A549 (cell line): ENCODE measurements at regions not wholly inside any gene's neighbourhood (a gene's known extent, or its start where the extent isn't known, plus 50 kb on each side); places are given as distances from the start of the nearest gene placed in this dataset.

Experiments
- ATAC-seq, 2 experiments: fragments of 200-7000 bp in 1 of 2; fragments of >200 bp in 1 of 2; cut with Nextera tagmentation in 1 of 2; cut with Tn5 transposase in 1 of 2; 3 replicates each; pipeline versions ENCODE4 v1.8.0 to v1.9.1; 2018 to 2020; ENCODE audit warnings: mild to moderate bottlenecking in 1 of 2, moderate library complexity in 1 of 2
- CTCF ChIA-PET: fragments of 300-600 bp; sonication (Branson Sonifier 250); formaldehyde crosslinking; extraction: SDS; loops from one replicate; lab custom pipeline; 2021; ENCODE audit warnings: antibody characterized with exemption, inconsistent platforms; lab: Yijun Ruan, JAX
- POLR2A ChIA-PET: fragments of 350-600 bp; formaldehyde crosslinking; extraction: SDS; loops from one replicate; lab custom pipeline; 2021; ENCODE audit warnings: antibody characterized with exemption, inconsistent platforms; lab: Yijun Ruan, JAX
- DNase-seq, 2 experiments: peaks; one replicate each; pipeline versions ENCODE4 v3.0.0 to v3.0.0-alpha.2; 2011 to 2016; ENCODE audit warnings: low read depth in 1 of 2, low spot score in 1 of 2
- FAIRE-seq: peaks from 2 replicates; lab custom pipeline; 2011; peaks lifted over from hg19 to GRCh38; lab: Jason Lieb, UNC
- H3K27ac ChIP-seq, 2 experiments: fragments of >200 bp; sonication (Bioruptor Twin); formaldehyde crosslinking; 3 replicates each; pipeline ENCODE4 v1.5.1; 2016 to 2017
- H3K4me1 ChIP-seq: fragments of >200 bp; sonication (Bioruptor Twin); formaldehyde crosslinking; 3 replicates; pipeline ENCODE4 v1.6.1; 2016
- H3K4me2 ChIP-seq: fragments of >200 bp; sonication (Bioruptor Twin); formaldehyde crosslinking; 3 replicates; pipeline ENCODE4 v1.6.1; 2016
- H3K4me3 ChIP-seq: fragments of >200 bp; sonication (Bioruptor Twin); formaldehyde crosslinking; 3 replicates; pipeline ENCODE4 v1.5.1; 2016
- H3K9me3 ChIP-seq: fragments of >200 bp; sonication (Bioruptor Twin); formaldehyde crosslinking; 3 replicates; pipeline ENCODE4 v1.6.1; 2016
- BCL3 ChIP-seq: fragments of >200 bp; sonication (Bioruptor Twin); formaldehyde crosslinking; IDR thresholded peaks from 3 replicates; pipeline ENCODE4 v1.6.1; 2016
- BHLHE40 ChIP-seq: IDR thresholded peaks from 2 replicates; pipeline ENCODE4 v1.6.1; 2012; ENCODE audit warnings: low read depth, low read length, inconsistent platforms
- CBX2 ChIP-seq: fragments of 200-600 bp; sonication (generic); IDR thresholded peaks from 2 replicates; pipeline ENCODE4 v1.6.1; 2016; ENCODE audit warnings: low read depth, mild to moderate bottlenecking, borderline replicate concordance
- CBX8 ChIP-seq: fragments of 200-600 bp; sonication (generic); IDR thresholded peaks from 2 replicates; pipeline ENCODE4 v1.6.1; 2016
- CHD2 ChIP-seq: fragments of 150-350 bp; IDR thresholded peaks from 2 replicates; pipeline ENCODE4 v1.6.1; 2014; ENCODE audit warnings: low read length; ENCODE audit not compliant: partially characterized antibody
- ELK1 ChIP-seq: fragments of 150-350 bp; IDR thresholded peaks from 2 replicates; pipeline ENCODE4 v1.6.1; 2014; ENCODE audit warnings: low read depth, mild to moderate bottlenecking, low read length
- EP300 ChIP-seq, 2 experiments: fragments of >200 bp; sonication (Bioruptor Twin); formaldehyde crosslinking; IDR thresholded peaks; 2 replicates in 1 of 2; 3 replicates in 1 of 2; pipeline ENCODE4 v1.6.1; 2016 to 2017
- ESRRA ChIP-seq: fragments of 150-350 bp; IDR thresholded peaks from 2 replicates; pipeline ENCODE4 v1.6.1; 2014; ENCODE audit warnings: mild to moderate bottlenecking, low read length, borderline replicate concordance
- FOSB ChIP-seq: fragments of 250-450 bp; sonication (Bioruptor Pico); IDR thresholded peaks from 2 replicates; pipeline ENCODE4 v1.5.0; 2020; ENCODE audit warnings: mild to moderate bottlenecking, moderate library complexity
- FOSL2 ChIP-seq, 2 experiments: fragments of 450-650 bp in 1 of 2; fragments of >200 bp in 1 of 2; sonication (Bioruptor Twin) in 1 of 2; formaldehyde crosslinking; IDR thresholded peaks; 2 replicates each; pipeline versions ENCODE4 v1.5.0 to v1.6.1; 2016 to 2020; ENCODE audit warnings: mild to moderate bottlenecking in 1 of 2, moderate library complexity in 1 of 2
- HEYL ChIP-seq: fragments of 250-450 bp; sonication (Bioruptor Pico); IDR thresholded peaks from 2 replicates; pipeline ENCODE4 v1.8.0; 2021; ENCODE audit warnings: mild to moderate bottlenecking, moderate library complexity
- HOXA7 ChIP-seq: fragments of 250-450 bp; sonication (Bioruptor Pico); IDR thresholded peaks from 2 replicates; pipeline ENCODE4 v1.5.0; 2020; ENCODE audit warnings: mild to moderate bottlenecking, moderate library complexity
- HOXB13 ChIP-seq: fragments of 250-450 bp; sonication (Bioruptor Pico); IDR thresholded peaks from 2 replicates; pipeline ENCODE4 v1.5.0; 2020; ENCODE audit warnings: low read depth, mild to moderate bottlenecking, moderate library complexity
- HOXB5 ChIP-seq: fragments of 250-450 bp; sonication (Bioruptor Pico); IDR thresholded peaks from 2 replicates; pipeline ENCODE4 v1.5.0; 2020; ENCODE audit warnings: mild to moderate bottlenecking, moderate library complexity
- JUN ChIP-seq, 2 experiments: fragments of >200 bp; sonication (Bioruptor Twin); formaldehyde crosslinking; IDR thresholded peaks; 2 replicates in 1 of 2; 3 replicates in 1 of 2; pipeline ENCODE4 v1.6.1; 2016 to 2017
- JUNB ChIP-seq: fragments of >200 bp; sonication (Bioruptor Twin); formaldehyde crosslinking; IDR thresholded peaks from 2 replicates; pipeline ENCODE4 v1.6.1; 2016
- KDM1A ChIP-seq: fragments of 200-600 bp; sonication (generic); IDR thresholded peaks from 2 replicates; pipeline ENCODE4 v1.6.1; 2016; ENCODE audit warnings: low read depth, mild to moderate bottlenecking
- KDM5A ChIP-seq: fragments of 200-600 bp; sonication (generic); IDR thresholded peaks from 2 replicates; pipeline ENCODE4 v1.6.1; 2016; ENCODE audit warnings: antibody characterized with exemption, mild to moderate bottlenecking
- MAFK ChIP-seq: fragments of 450-650 bp; IDR thresholded peaks from 2 replicates; pipeline ENCODE4 v1.6.1; 2014; ENCODE audit not compliant: partially characterized antibody
- MAZ ChIP-seq: fragments of 150-350 bp; IDR thresholded peaks from 2 replicates; pipeline ENCODE4 v1.6.1; 2014; ENCODE audit warnings: antibody characterized with exemption, low read depth, low read length, borderline replicate concordance
- NFE2L2 ChIP-seq: fragments of 150-350 bp; conservative IDR thresholded peaks from 2 replicates; pipeline ENCODE4 v1.6.1; 2014; ENCODE audit warnings: low read length
- NPAS2 ChIP-seq: fragments of 250-450 bp; sonication (Bioruptor Pico); IDR thresholded peaks from 2 replicates; pipeline ENCODE4 v1.8.0; 2022; ENCODE audit warnings: mild to moderate bottlenecking, moderate library complexity, borderline replicate concordance
- NR3C1 ChIP-seq: fragments of >200 bp; sonication (Bioruptor Twin); formaldehyde crosslinking; IDR thresholded peaks from 3 replicates; pipeline ENCODE4 v1.6.1; 2017
- RAD21 ChIP-seq, 2 experiments: fragments of >200 bp in 1 of 2; sonication (Bioruptor Twin) in 1 of 2; formaldehyde crosslinking in 1 of 2; IDR thresholded peaks in 1 of 2; conservative IDR thresholded peaks in 1 of 2; 2 replicates in 1 of 2; 3 replicates in 1 of 2; pipeline ENCODE4 v1.6.1; 2012 to 2018; ENCODE audit warnings: inconsistent platforms in 1 of 2
- RARB ChIP-seq: fragments of 250-450 bp; sonication (Bioruptor Pico); IDR thresholded peaks from 2 replicates; pipeline ENCODE4 v1.8.0; 2021; ENCODE audit warnings: mild to moderate bottlenecking, moderate library complexity
- RCOR1 ChIP-seq: fragments of 150-350 bp; IDR thresholded peaks from 2 replicates; pipeline ENCODE4 v1.6.1; 2014; ENCODE audit warnings: antibody characterized with exemption, low read length, low read depth
- RNF2 ChIP-seq: fragments of 200-600 bp; sonication (generic); IDR thresholded peaks from 2 replicates; pipeline ENCODE4 v1.6.1; 2016; ENCODE audit warnings: low read depth, mild to moderate bottlenecking, antibody characterized with exemption, moderate library complexity, borderline replicate concordance
- SREBF2 ChIP-seq: fragments of 450-650 bp; IDR thresholded peaks from 2 replicates; pipeline ENCODE4 v1.6.1; 2014; ENCODE audit warnings: mild to moderate bottlenecking, moderate library complexity
- TFCP2L1 ChIP-seq: fragments of 250-450 bp; sonication (Bioruptor Pico); IDR thresholded peaks from 2 replicates; pipeline ENCODE4 v1.5.0; 2021; ENCODE audit warnings: mild to moderate bottlenecking
- TP53 ChIP-seq: fragments of 250-450 bp; sonication (Bioruptor Pico); IDR thresholded peaks from 2 replicates; pipeline ENCODE4 v1.5.0; 2021; ENCODE audit warnings: mild to moderate bottlenecking, moderate library complexity
- ZSCAN20 ChIP-seq: fragments of 250-450 bp; sonication (Bioruptor Pico); IDR thresholded peaks from 2 replicates; pipeline ENCODE4 v1.8.0; 2022; ENCODE audit warnings: mild to moderate bottlenecking, moderate library complexity
- WGBS: methylation state at CpG from one replicate; pipeline ENCODE4 v1.1.6; 2017; ENCODE audit errors: missing lambda C conversion rate; 5-methylcytosine and 5-hydroxymethylcytosine counted together

- Histone ChIP-seq H3K27ac (no peak overlapping the region), H3K9me3 (no peaks in the 10 kb centered on the region), H3K4me1 (no peaks in the 10 kb centered on the region), H3K4me2 (no peak overlapping the region), H3K4me3 (no peak overlapping the region)
- no peak for ATAC-seq
- TF ChIP-seq FOSL2 (IDR thresholded peaks at IDR 0.05) (no peak), FOSL2 (CRISPR knock-in tag; IDR thresholded peaks at IDR 0.05) (no peak), NR3C1 (no peak), CBX8 (no peak), JUNB (no peak), ZSCAN20 (no peak), HOXB13 (CRISPR knock-in tag) (no peak), ELK1 (no peak)
- 17% methylated on average over 3 of the region's 3 CpGs for WGBS
- ChIA-PET POLR2A (no interaction called here), CTCF (no interaction called here)
- FAIRE-seq, result no peak
- no peak for DNase-seq
Measured at GRCh38 chr4:165631208-165631894, 241.7 kb upstream of the TLL1 start.

GRCh38 chr4:165631912-165632311 is 241.1 kb upstream of the TLL1 start:
- no peak overlapping the region for H3K4me3 ChIP-seq
- DNase-seq (no peak), ATAC-seq (no peak), FAIRE-seq (no peak)
- TF ChIP-seq KDM5A, result no peak
- no peak for TF ChIP-seq TFCP2L1 (CRISPR knock-in tag)
- no peak for TF ChIP-seq CBX2
- TF ChIP-seq BHLHE40, result no peak
- POLR2A ChIA-PET, result no interaction called here
- H3K9me3 ChIP-seq, result no peaks in the 10 kb centered on the region
- no peak overlapping the region for H3K27ac ChIP-seq
- no peak overlapping the region for H3K4me2 ChIP-seq
- WGBS, result 64% methylated on average over 3 of the region's 3 CpGs
- CTCF ChIA-PET, result no interaction called here
- no peaks in the 10 kb centered on the region for H3K4me1 ChIP-seq

- Histone ChIP-seq H3K27ac (no peak overlapping the region), H3K4me1 (no peaks in the 10 kb centered on the region), H3K4me2 (no peak overlapping the region), H3K9me3 (no peaks in the 10 kb centered on the region), H3K4me3 (no peak overlapping the region)
- ChIA-PET POLR2A (no interaction called here), CTCF (no interaction called here)
- FAIRE-seq (no peak), ATAC-seq (no peak), DNase-seq (no peak)
- TF ChIP-seq CHD2, result no peak
- TF ChIP-seq SREBF2, result no peak
- no peak for TF ChIP-seq HOXA7 (CRISPR knock-in tag)
- no peak for TF ChIP-seq NPAS2
- no peak for TF ChIP-seq ESRRA
- TF ChIP-seq JUNB, result no peak
- no peak for TF ChIP-seq BCL3
- TF ChIP-seq KDM5A, result no peak
- no peak for TF ChIP-seq RAD21 (conservative IDR thresholded peaks at IDR 0.05 in 1 of 2, IDR thresholded peaks at IDR 0.05 in 1 of 2)
- no peak for TF ChIP-seq MAZ
- TF ChIP-seq NFE2L2, result no peak
- TF ChIP-seq EP300 (IDR thresholded peaks at IDR 0.05), result no peak
Measured at GRCh38 chr4:165634766-165635165, 238.3 kb upstream of the TLL1 start.

- Histone ChIP-seq H3K4me3 (no peak overlapping the region), H3K9me3 (no peaks in the 10 kb centered on the region), H3K4me2 (no peak overlapping the region), H3K4me1 (no peaks in the 10 kb centered on the region), H3K27ac (no peak overlapping the region)
- DNase-seq (no peak), FAIRE-seq (no peak), ATAC-seq (no peak)
- CTCF ChIA-PET, result no interaction called here
- 40% methylated on average over 1 of the region's 1 CpG for WGBS
- POLR2A ChIA-PET, result no interaction called here
- TF ChIP-seq BCL3 (no peak), FOSB (no peak), JUN (IDR thresholded peaks at IDR 0.05) (no peak), MAFK (no peak), RARB (no peak), RCOR1 (no peak), HOXA7 (CRISPR knock-in tag) (no peak), TFCP2L1 (CRISPR knock-in tag) (no peak), ESRRA (no peak), NFE2L2 (no peak), HOXB5 (CRISPR knock-in tag) (no peak), KDM1A (no peak), TP53 (CRISPR knock-in tag) (no peak), RNF2 (no peak), HEYL (CRISPR knock-in tag) (no peak)
Measured at GRCh38 chr4:165635381-165635780, 237.7 kb upstream of the TLL1 start.
